Astrocyte (in vitro differentiated cells and primary cell): ENCODE measurements at regions not wholly inside any gene's neighbourhood (a gene's known extent, or its start where the extent isn't known, plus 50 kb on each side); places are given as distances from the start of the nearest gene placed in this dataset.

ENCODE experiments used
- EZH2 ChIP-seq: IDR thresholded peaks from 2 replicates; pipeline ENCODE4 v1.6.1; 2012; ENCODE audit warnings: mild to moderate bottlenecking, low read length, inconsistent platforms; ENCODE audit not compliant: insufficient read depth
- TF ChIP-seq, protein P1 (sequence below): IDR thresholded peaks from 2 replicates; pipeline ENCODE4 v1.5.1; 2011; ENCODE audit warnings: low read depth, mild to moderate bottlenecking, inconsistent platforms, low read length, moderate library complexity; ENCODE audit not compliant: insufficient read depth

DNA sequence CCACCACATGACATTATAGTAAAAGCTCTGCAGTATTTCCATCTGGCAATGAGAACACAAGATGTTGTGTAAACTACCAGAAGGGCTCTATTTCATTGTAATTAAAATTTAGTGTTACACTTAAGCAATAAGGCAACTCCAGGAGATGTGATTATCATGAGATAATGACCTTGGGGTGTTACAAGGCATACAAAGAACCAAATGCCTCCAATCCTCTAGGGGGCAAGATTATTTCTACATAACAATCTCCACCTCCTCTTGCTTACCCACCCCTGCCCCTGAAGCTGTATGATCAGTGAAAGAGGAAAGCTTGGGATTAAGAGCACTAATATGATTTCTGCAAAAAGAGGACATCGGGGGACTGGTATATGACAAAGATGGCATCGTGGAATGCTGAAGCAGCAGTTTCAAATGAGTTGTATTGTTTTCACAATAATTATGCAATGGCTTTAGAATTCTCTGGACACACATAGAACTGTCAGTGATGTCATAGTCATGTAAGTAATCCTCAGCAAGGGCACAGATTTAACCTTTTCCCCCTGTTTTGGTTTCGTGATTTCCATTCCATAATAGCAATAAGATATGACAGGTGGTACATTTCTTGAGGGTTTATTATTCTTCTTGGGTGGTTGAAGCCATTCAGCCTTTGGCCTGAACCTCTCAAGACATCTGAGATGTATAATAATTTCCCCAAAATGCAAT, 295.3 kb downstream of the MZT1 start:
- TF ChIP-seq, protein P1, sequence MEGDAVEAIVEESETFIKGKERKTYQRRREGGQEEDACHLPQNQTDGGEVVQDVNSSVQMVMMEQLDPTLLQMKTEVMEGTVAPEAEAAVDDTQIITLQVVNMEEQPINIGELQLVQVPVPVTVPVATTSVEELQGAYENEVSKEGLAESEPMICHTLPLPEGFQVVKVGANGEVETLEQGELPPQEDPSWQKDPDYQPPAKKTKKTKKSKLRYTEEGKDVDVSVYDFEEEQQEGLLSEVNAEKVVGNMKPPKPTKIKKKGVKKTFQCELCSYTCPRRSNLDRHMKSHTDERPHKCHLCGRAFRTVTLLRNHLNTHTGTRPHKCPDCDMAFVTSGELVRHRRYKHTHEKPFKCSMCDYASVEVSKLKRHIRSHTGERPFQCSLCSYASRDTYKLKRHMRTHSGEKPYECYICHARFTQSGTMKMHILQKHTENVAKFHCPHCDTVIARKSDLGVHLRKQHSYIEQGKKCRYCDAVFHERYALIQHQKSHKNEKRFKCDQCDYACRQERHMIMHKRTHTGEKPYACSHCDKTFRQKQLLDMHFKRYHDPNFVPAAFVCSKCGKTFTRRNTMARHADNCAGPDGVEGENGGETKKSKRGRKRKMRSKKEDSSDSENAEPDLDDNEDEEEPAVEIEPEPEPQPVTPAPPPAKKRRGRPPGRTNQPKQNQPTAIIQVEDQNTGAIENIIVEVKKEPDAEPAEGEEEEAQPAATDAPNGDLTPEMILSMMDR, result no peak
- no peak for TF ChIP-seq EZH2
